H1 (cell line): ENCODE measurements at regions not wholly inside any gene's neighbourhood (a gene's known extent, or its start where the extent isn't known, plus 50 kb on each side); places are given as distances from the start of the nearest gene placed in this dataset.

Source experiments
- CTCF ChIP-seq, 3 experiments: IDR thresholded peaks; 1 replicate in 2 of 3; 2 replicates in 1 of 3; pipeline versions ENCODE4 v1.5.1 to v1.6.1; 2011; ENCODE audit warnings: low read length in 3 of 3, mild to moderate bottlenecking in 3 of 3, inconsistent platforms in 2 of 3, low read depth in 1 of 3, moderate library complexity in 1 of 3; ENCODE audit not compliant: insufficient read depth in 1 of 3; ENCODE audit errors: control extremely low read depth in 1 of 3
- EZH2 ChIP-seq: fragments of 200-600 bp; sonication (generic); IDR thresholded peaks from 2 replicates; pipeline ENCODE4 v1.7.1; 2012; ENCODE audit warnings: low read depth, mild to moderate bottlenecking, moderate library complexity, low read length, inconsistent platforms; ENCODE audit not compliant: severe bottlenecking
- NRF1 ChIP-seq: IDR thresholded peaks from 2 replicates; pipeline ENCODE4 v1.6.1; 2011; ENCODE audit warnings: mild to moderate bottlenecking, low read depth, low read length, improper control_type of control experiment
- POLR2A ChIP-seq, 2 experiments: IDR thresholded peaks; 1 replicate in 1 of 2; 2 replicates in 1 of 2; pipeline ENCODE4 v1.6.1; 2011; ENCODE audit warnings: low read depth in 2 of 2, low read length in 2 of 2, mild to moderate bottlenecking in 2 of 2; ENCODE audit errors: control extremely low read depth in 1 of 2
- POLR2AphosphoS5 ChIP-seq: IDR thresholded peaks from 2 replicates; pipeline ENCODE4 v1.6.1; 2011; ENCODE audit warnings: low read depth, low read length
- SIX5 ChIP-seq: IDR thresholded peaks from 2 replicates; pipeline ENCODE4 v1.6.1; 2011; ENCODE audit warnings: mild to moderate bottlenecking, low read depth, low read length
- YY1 ChIP-seq: IDR thresholded peaks from 2 replicates; pipeline ENCODE4 v1.6.1; 2011; ENCODE audit warnings: low read depth, mild to moderate bottlenecking, low read length

- TF ChIP-seq CTCF (IDR thresholded peaks at IDR 0.05; ENCODE audit: control extremely low read depth in 1 of 3, insufficient read depth in 1 of 3, low read depth in 1 of 3, low read length in 3 of 3), result no peak
- no peak for TF ChIP-seq POLR2AphosphoS5
- no peak for TF ChIP-seq NRF1
- TF ChIP-seq EZH2, result no peak
- TF ChIP-seq SIX5, result no peak
- no peak for TF ChIP-seq POLR2A (IDR thresholded peaks at IDR 0.05; ENCODE audit: control extremely low read depth in 1 of 2, low read depth in 2 of 2, low read length in 2 of 2)
- TF ChIP-seq YY1, result no peak
These were observed 1264.3 kb downstream of the BRD1 start for GRCh38 chr22:48563118-48563965.
